C4-2B (cell line): ENCODE measurements at regions not wholly inside any gene's neighbourhood (a gene's known extent, or its start where the extent isn't known, plus 50 kb on each side); places are given as distances from the start of the nearest gene placed in this dataset.

ENCODE experiments used
- H3K27ac ChIP-seq: fragments of 450-650 bp; 2 replicates; pipeline ENCODE4 v1.5.1; 2017
- ZFX ChIP-seq: fragments of 450-650 bp; IDR thresholded peaks from 2 replicates; pipeline ENCODE4 v1.6.1; 2017
- TF ChIP-seq, protein P1 (sequence below): fragments of 450-650 bp; conservative IDR thresholded peaks from 2 replicates; pipeline ENCODE4 v1.5.1; 2017; ENCODE audit warnings: mild to moderate bottlenecking

DNA sequence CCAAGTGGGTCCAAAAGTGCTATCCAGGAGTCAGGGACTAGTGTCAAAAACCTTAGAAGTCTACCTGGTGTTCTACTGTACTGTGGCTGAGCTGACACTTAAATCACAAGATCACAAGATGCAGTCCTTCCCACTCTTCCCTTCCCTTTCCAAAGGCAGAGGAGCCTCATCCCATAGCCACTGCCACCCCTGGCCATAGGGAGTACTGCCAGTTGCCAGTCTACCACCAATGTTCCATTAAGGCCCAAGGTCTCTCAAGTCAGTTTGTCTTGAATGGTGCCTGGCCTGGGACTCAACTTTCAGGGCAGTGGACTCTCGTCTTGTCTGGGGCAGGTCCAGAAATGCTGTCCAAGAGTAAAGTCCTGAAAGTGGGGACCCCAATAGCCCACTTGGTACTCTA is 585.6 kb downstream of the NUP35 start:
- TF ChIP-seq, protein P1, sequence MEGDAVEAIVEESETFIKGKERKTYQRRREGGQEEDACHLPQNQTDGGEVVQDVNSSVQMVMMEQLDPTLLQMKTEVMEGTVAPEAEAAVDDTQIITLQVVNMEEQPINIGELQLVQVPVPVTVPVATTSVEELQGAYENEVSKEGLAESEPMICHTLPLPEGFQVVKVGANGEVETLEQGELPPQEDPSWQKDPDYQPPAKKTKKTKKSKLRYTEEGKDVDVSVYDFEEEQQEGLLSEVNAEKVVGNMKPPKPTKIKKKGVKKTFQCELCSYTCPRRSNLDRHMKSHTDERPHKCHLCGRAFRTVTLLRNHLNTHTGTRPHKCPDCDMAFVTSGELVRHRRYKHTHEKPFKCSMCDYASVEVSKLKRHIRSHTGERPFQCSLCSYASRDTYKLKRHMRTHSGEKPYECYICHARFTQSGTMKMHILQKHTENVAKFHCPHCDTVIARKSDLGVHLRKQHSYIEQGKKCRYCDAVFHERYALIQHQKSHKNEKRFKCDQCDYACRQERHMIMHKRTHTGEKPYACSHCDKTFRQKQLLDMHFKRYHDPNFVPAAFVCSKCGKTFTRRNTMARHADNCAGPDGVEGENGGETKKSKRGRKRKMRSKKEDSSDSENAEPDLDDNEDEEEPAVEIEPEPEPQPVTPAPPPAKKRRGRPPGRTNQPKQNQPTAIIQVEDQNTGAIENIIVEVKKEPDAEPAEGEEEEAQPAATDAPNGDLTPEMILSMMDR, result no peak
- TF ChIP-seq ZFX, result no peak
- no peak overlapping the region for H3K27ac ChIP-seq

DNA sequence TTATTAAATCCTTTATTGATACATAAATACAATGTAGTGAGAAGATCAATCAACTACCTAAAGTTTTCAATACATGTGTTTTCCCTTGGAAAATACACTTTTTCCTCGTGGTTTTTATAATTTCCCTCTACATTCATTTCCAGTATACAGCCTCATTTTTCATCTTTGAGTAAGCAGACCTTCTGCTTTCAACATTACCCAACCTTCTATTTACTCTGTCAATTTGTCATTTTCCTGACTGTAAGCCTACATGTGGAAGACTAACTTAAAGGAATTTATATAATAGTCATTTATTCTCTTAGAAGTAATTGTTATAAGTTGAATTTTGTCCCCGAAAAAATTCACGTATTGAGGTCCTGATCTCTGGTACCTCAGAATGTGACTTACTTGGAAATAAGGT is 594.0 kb downstream of the NUP35 start:
- TF ChIP-seq, protein P1, result no peak
- no peak for TF ChIP-seq ZFX
- H3K27ac ChIP-seq, result no peak overlapping the region

DNA sequence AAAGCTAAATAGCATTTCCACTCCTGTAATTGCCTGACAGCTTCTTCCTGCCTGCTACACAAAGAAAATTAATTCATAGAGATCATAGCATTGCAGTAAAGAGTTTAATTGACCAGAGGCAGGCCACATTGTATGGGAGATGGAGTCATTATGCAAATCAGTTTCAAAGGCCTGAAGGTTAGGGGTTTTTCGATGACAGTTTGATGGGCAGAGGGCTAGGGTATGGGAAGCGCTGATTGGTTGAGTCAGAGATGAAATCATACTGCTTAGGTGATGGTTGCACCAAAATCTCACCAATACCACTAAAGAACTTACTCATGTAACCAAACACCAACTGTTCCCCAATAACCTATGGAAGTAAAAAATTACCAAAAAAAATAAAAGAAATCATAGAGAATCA is 599.0 kb downstream of the NUP35 start:
- no peak for TF ChIP-seq ZFX
- TF ChIP-seq, protein P1, result no peak
- no peak overlapping the region for H3K27ac ChIP-seq

DNA sequence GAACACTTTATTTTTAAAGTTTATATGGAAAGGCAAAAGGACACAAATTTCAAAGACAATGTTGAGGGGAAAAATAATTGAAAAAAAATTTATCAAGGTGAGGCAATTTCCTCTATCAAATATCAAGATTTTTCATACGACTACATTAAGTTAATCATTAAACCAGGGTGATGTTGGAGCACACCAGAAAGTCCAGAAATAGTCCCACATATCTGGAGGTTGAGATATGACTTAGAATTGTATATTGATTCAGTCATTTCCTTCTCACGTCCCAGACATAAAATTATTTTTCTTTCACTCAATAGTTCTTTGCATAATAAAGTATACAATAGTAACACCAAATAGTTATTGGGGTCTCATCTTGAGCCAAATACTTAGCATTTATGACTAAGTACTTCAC is 605.1 kb downstream of the NUP35 start:
- no peak overlapping the region for H3K27ac ChIP-seq
- TF ChIP-seq, protein P1, result no peak
- no peak for TF ChIP-seq ZFX

DNA sequence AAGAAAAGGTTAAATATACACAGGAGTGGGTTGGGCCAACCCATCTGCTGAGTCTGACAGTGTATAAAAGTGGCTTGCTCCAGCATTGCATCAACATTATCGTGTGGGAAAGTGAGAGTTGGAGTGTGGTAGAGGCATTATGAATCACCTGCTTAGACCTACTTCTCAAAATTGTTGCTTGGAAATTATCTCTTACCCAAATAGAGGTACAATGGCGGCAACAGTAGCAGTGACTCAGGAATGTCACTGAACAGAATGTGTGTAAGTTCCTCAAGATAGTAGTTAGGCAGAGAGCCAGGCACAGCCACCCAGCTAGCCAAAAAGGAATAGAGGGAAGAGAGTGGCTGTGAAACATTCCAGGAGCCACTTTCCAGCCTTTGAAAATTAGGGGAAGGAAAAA is 616.0 kb downstream of the NUP35 start:
- no peak overlapping the region for H3K27ac ChIP-seq
- TF ChIP-seq, protein P1, result no peak
- TF ChIP-seq ZFX, result no peak

DNA sequence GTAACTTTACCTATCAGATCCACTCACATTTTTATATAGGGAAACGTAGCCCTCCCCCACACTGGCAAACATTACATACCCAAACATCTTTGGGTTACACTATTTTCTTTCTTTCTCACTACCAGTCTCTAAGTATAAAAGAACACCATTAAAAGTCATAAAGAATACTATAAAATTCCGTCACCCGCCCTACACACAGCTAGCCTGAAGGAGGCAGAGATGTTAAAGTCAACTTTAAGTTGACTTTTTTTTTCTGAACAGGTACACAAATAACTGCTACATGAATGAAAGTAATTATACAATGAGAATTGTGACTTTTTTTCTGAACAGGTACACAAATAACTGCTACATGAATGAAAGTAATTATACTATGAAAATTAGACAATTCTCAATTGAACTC is 628.3 kb downstream of the NUP35 start:
- TF ChIP-seq, protein P1, result peak; percentile 11; the same call in 1 of the 2 replicates
- TF ChIP-seq ZFX, result no peak
- no peak overlapping the region for H3K27ac ChIP-seq

DNA sequence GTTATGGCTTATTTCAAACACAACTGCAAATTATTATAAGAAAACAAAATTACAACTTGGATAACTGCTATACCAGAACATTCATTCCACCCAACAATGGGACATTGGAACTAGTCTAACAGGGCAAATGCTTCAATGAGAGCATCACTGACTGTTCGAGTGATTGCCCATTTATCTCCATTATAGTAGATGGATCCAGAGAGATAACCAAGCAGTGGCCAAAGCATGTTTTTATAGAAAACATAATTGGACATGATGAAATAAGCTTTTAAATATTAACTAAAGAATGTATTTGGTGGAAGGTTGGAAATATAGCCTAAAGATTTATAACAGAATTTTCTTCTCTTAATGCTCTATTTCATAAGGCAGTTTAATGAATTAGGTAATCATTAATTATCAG is 634.8 kb downstream of the NUP35 start:
- TF ChIP-seq, protein P1, result no peak
- no peak for TF ChIP-seq ZFX
- H3K27ac ChIP-seq, result no peak overlapping the region
